Liver (tissue), 8 donors: ENCODE measurements at regions not wholly inside any gene's neighbourhood (a gene's known extent, or its start where the extent isn't known, plus 50 kb on each side); places are given as distances from the start of the nearest gene placed in this dataset.

Experiments used
- DNase-seq: peaks from one replicate; pipeline ENCODE4 v3.0.0-alpha.2; 2017; ENCODE audit warnings: low spot score
- H3K27ac ChIP-seq, 2 donors: one replicate each; pipeline ENCODE4 v1.7.0; 2013; ENCODE audit warnings: inconsistent platforms in 2 of 2, low read length in 2 of 2, control low read depth in 1 of 2, low read depth in 1 of 2, mild to moderate bottlenecking in 1 of 2
- H3K27me3 ChIP-seq, 4 donors: one replicate each; pipeline versions ENCODE4 v1.6.1 to v1.7.0; 2013; ENCODE audit warnings: low read length in 3 of 4, inconsistent platforms in 1 of 4, mild to moderate bottlenecking in 1 of 4, moderate library complexity in 1 of 4; ENCODE audit not compliant: control insufficient read depth in 4 of 4, insufficient read depth in 4 of 4
- H3K36me3 ChIP-seq, 4 donors: one replicate each; pipeline versions ENCODE4 v1.6.1 to v1.7.0; 2013; ENCODE audit warnings: low read length in 3 of 4, mild to moderate bottlenecking in 3 of 4, low read depth in 1 of 4, moderate library complexity in 1 of 4; ENCODE audit not compliant: control insufficient read depth in 4 of 4, insufficient read depth in 3 of 4
- H3K4me1 ChIP-seq, 4 donors: one replicate each; pipeline versions ENCODE4 v1.6.1 to v1.7.0; 2013; ENCODE audit warnings: low read length in 3 of 4, mild to moderate bottlenecking in 3 of 4, moderate library complexity in 1 of 4; ENCODE audit not compliant: control insufficient read depth in 4 of 4, insufficient read depth in 4 of 4
- H3K4me3 ChIP-seq, 3 donors: one replicate each; pipeline versions ENCODE4 v1.6.1 to v1.7.0; 2013; ENCODE audit warnings: low read length in 3 of 3, control low read depth in 1 of 3, low read depth in 1 of 3, mild to moderate bottlenecking in 1 of 3
- H3K9ac ChIP-seq, 2 donors: one replicate each; pipeline ENCODE4 v1.7.0; 2013; ENCODE audit warnings: low read length in 2 of 2, mild to moderate bottlenecking in 2 of 2, moderate library complexity in 2 of 2, control low read depth in 1 of 2, low read depth in 1 of 2
- H3K9me3 ChIP-seq, 4 donors: one replicate each; pipeline versions ENCODE4 v1.6.1 to v1.7.0; 2013; ENCODE audit warnings: low read length in 3 of 4; ENCODE audit not compliant: control insufficient read depth in 4 of 4
- CTCF ChIP-seq: fragments of 150-350 bp; IDR thresholded peaks from 2 replicates; pipeline ENCODE4 v1.5.1; 2017; ENCODE audit warnings: improper control_type of control experiment, low read depth, low read length; ENCODE audit not compliant: missing input control
- EGR1 ChIP-seq, 2 donors: IDR thresholded peaks; 2 replicates each; pipeline ENCODE4 v1.6.1; 2016 to 2018; ENCODE audit warnings: antibody characterized with exemption in 2 of 2, low read depth in 2 of 2
- FOXA2 ChIP-seq: IDR thresholded peaks from 2 replicates; pipeline ENCODE4 v1.6.1; 2016; ENCODE audit warnings: antibody characterized with exemption
- GABPA ChIP-seq, 2 donors: IDR thresholded peaks in 1 of 2; conservative IDR thresholded peaks in 1 of 2; 2 replicates each; pipeline ENCODE4 v1.6.1; 2016; ENCODE audit warnings: antibody characterized with exemption in 2 of 2, mild to moderate bottlenecking in 1 of 2, moderate library complexity in 1 of 2
- HNF4A ChIP-seq, 2 donors: conservative IDR thresholded peaks; 2 replicates each; pipeline ENCODE4 v1.6.1; 2016; ENCODE audit warnings: antibody characterized with exemption in 2 of 2, mild to moderate bottlenecking in 2 of 2
- HNF4G ChIP-seq: IDR thresholded peaks from 2 replicates; pipeline ENCODE4 v1.6.1; 2016; ENCODE audit warnings: antibody characterized with exemption
- JUND ChIP-seq, 2 donors: IDR thresholded peaks; 2 replicates each; pipeline ENCODE4 v1.6.1; 2016; ENCODE audit warnings: antibody characterized with exemption in 2 of 2
- NR2F2 ChIP-seq: IDR thresholded peaks from 2 replicates; pipeline ENCODE4 v1.6.1; 2016; ENCODE audit warnings: antibody characterized with exemption
- RAD21 ChIP-seq, 2 donors: IDR thresholded peaks; 2 replicates each; pipeline ENCODE4 v1.6.1; 2016; ENCODE audit warnings: antibody characterized with exemption in 2 of 2, mild to moderate bottlenecking in 2 of 2
- REST ChIP-seq: IDR thresholded peaks from 2 replicates; pipeline ENCODE4 v1.6.1; 2016; ENCODE audit warnings: antibody characterized with exemption, mild to moderate bottlenecking
- RXRA ChIP-seq, 2 donors: IDR thresholded peaks; 2 replicates each; pipeline ENCODE4 v1.6.1; 2017 to 2018; ENCODE audit warnings: antibody characterized with exemption in 2 of 2, mild to moderate bottlenecking in 1 of 2
- SP1 ChIP-seq: IDR thresholded peaks from 2 replicates; pipeline ENCODE4 v1.6.1; 2018; ENCODE audit warnings: antibody characterized with exemption, mild to moderate bottlenecking
- TAF1 ChIP-seq: conservative IDR thresholded peaks from 2 replicates; pipeline ENCODE4 v1.6.1; 2016; ENCODE audit warnings: antibody characterized with exemption, mild to moderate bottlenecking
- WGBS: extraction: QIAGEN DNeasy Blood & Tissue Kit; methylation state at CpG from one replicate; pipeline ENCODE4 v1.1.7; 2013; 5-methylcytosine and 5-hydroxymethylcytosine counted together
- TF ChIP-seq, protein P1 (sequence below): IDR thresholded peaks from 2 replicates; pipeline ENCODE4 v1.6.1; 2016; ENCODE audit warnings: antibody characterized with exemption
- TF ChIP-seq, protein P2 (sequence below): IDR thresholded peaks from 2 replicates; pipeline ENCODE4 v1.6.1; 2016; ENCODE audit warnings: antibody characterized with exemption
- donor health status: healthy.
- donor health status: healthy.
- donor health status: healthy.
- donor health status: healthy.
- donor health status: healthy.

- H3K27ac ChIP-seq = no peak overlapping the region
- peaks cover 0 to 9% (median 0%) of the 10 kb centered on the region in 4 donors for H3K27me3 ChIP-seq
- no peak for TF ChIP-seq HNF4G
- no peak for TF ChIP-seq RAD21 (IDR thresholded peaks at IDR 0.05)
- no peak for TF ChIP-seq RXRA (IDR thresholded peaks at IDR 0.05)
- TF ChIP-seq, protein P1, sequence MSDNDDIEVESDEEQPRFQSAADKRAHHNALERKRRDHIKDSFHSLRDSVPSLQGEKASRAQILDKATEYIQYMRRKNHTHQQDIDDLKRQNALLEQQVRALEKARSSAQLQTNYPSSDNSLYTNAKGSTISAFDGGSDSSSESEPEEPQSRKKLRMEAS = no peak
- no peak for TF ChIP-seq FOXA2
- no peak for TF ChIP-seq JUND (IDR thresholded peaks at IDR 0.05)
- no peak for TF ChIP-seq CTCF
- no peak for TF ChIP-seq EGR1 (IDR thresholded peaks at IDR 0.05; ENCODE audit: low read depth in 2 of 2)
- TF ChIP-seq REST = no peak
- no peak for TF ChIP-seq GABPA (IDR thresholded peaks at IDR 0.05 in 1 of 2, conservative IDR thresholded peaks at IDR 0.05 in 1 of 2)
- TF ChIP-seq SP1 = no peak
- no peak for TF ChIP-seq TAF1
- TF ChIP-seq, protein P2, sequence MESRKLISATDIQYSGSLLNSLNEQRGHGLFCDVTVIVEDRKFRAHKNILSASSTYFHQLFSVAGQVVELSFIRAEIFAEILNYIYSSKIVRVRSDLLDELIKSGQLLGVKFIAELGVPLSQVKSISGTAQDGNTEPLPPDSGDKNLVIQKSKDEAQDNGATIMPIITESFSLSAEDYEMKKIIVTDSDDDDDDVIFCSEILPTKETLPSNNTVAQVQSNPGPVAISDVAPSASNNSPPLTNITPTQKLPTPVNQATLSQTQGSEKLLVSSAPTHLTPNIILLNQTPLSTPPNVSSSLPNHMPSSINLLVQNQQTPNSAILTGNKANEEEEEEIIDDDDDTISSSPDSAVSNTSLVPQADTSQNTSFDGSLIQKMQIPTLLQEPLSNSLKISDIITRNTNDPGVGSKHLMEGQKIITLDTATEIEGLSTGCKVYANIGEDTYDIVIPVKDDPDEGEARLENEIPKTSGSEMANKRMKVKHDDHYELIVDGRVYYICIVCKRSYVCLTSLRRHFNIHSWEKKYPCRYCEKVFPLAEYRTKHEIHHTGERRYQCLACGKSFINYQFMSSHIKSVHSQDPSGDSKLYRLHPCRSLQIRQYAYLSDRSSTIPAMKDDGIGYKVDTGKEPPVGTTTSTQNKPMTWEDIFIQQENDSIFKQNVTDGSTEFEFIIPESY = no peak
- TF ChIP-seq NR2F2 = no peak
- no peaks in the 10 kb centered on the region for H3K36me3 ChIP-seq
- no peaks in the 10 kb centered on the region for H3K4me1 ChIP-seq
- no peak for DNase-seq
- H3K9me3 ChIP-seq = no peaks in the 10 kb centered on the region
- no peak overlapping the region for H3K4me3 ChIP-seq
- no peak overlapping the region for H3K9ac ChIP-seq
- WGBS = 53% methylated on average over 6 of the region's 6 CpGs
Measured at GRCh38 chr6:98037571-98037970, 754.6 kb upstream of the MMS22L start.

- TF ChIP-seq HNF4A (conservative IDR thresholded peaks at IDR 0.05) (no peak), SP1 (no peak), NR2F2 (no peak), CTCF (no peak), FOXA2 (no peak), RXRA (IDR thresholded peaks at IDR 0.05) (no peak)
- 38% methylated on average over 5 of the region's 5 CpGs for WGBS
- H3K4me1 ChIP-seq = no peaks in the 10 kb centered on the region
- H3K36me3 ChIP-seq = no peaks in the 10 kb centered on the region
- peaks cover 0 to 5% (median 1%) of the 10 kb centered on the region in 4 donors for H3K27me3 ChIP-seq
- H3K27ac ChIP-seq = no peak overlapping the region
- no peak for DNase-seq
- H3K9ac ChIP-seq = no peak overlapping the region
- no peaks in the 10 kb centered on the region for H3K9me3 ChIP-seq
- no peak overlapping the region for H3K4me3 ChIP-seq
Measured at GRCh38 chr6:98039443-98039842, 756.4 kb upstream of the MMS22L start.
